ENCODE measurements at regions not wholly inside any gene's neighbourhood (a gene's known extent, or its start where the extent isn't known, plus 50 kb on each side); places are given as distances from the start of the nearest gene placed in this dataset.

GRCh38 chr20:56911946-56912345 lies 282.8 kb downstream of the TFAP2C start:
- TF ChIP-seq EP300 (conservative IDR thresholded peaks at IDR 0.05; ENCODE audit: poor library complexity, severe bottlenecking) (no peak), CTCF (IDR thresholded peaks at IDR 0.05; ENCODE audit: poor library complexity, severe bottlenecking) (no peak), SMC3 (conservative IDR thresholded peaks at IDR 0.05; ENCODE audit: poor library complexity) (no peak), TAF1 (IDR thresholded peaks at IDR 0.05; ENCODE audit: low read depth) (no peak), REST (IDR thresholded peaks at IDR 0.05; ENCODE audit: borderline replicate concordance) (no peak), POLR2AphosphoS5 (IDR thresholded peaks at IDR 0.05) (no peak), MXI1 (conservative IDR thresholded peaks at IDR 0.05; ENCODE audit: poor library complexity, severe bottlenecking) (no peak), RAD21 (conservative IDR thresholded peaks at IDR 0.05) (no peak)
